Activated naive CD4-positive, alpha-beta T cell treated with Interleukin-2 at 50 U/mL for 16 hours (primary cell): ENCODE measurements at regions not wholly inside any gene's neighbourhood (a gene's known extent, or its start where the extent isn't known, plus 50 kb on each side); places are given as distances from the start of the nearest gene placed in this dataset.
"Not testable (repeated sequence)": the region's sequence is repeated elsewhere in the genome, so short reads cannot be mapped to it uniquely, and the experiment has no call there.

Experiments
- DNase-seq: peaks from one replicate; pipeline ENCODE4 v3.0.0-alpha.2; 2020

- no peak for DNase-seq
These were observed 98.1 kb upstream of the SNRPN start for GRCh38 chr15:24856397-24857390.

- DNase-seq, result no peak
These were observed 97.0 kb upstream of the SNRPN start for GRCh38 chr15:24857763-24858162.

GRCh38 chr15:24858183-24858582, 96.6 kb upstream of the SNRPN start:
- DNase-seq, result not testable (repeated sequence)

- no peak for DNase-seq
These were observed 95.8 kb upstream of the SNRPN start for GRCh38 chr15:24858737-24859601.

- no peak for DNase-seq
These were observed 93.6 kb upstream of the SNRPN start for GRCh38 chr15:24861014-24861690.

GRCh38 chr15:24862726-24863521, 91.9 kb upstream of the SNRPN start:
- DNase-seq, result no peak

- no peak for DNase-seq
These were observed 89.5 kb upstream of the SNRPN start for GRCh38 chr15:24865303-24865702.

- DNase-seq, result no peak
These were observed 77.6 kb upstream of the SNRPN start for GRCh38 chr15:24877174-24877573.

GRCh38 chr15:24878153-24878552, 76.6 kb upstream of the SNRPN start:
- no peak for DNase-seq

GRCh38 chr15:24879492-24879891, 75.3 kb upstream of the SNRPN start:
- DNase-seq, result no peak

- DNase-seq, result no peak
These were observed 74.1 kb upstream of the SNRPN start for GRCh38 chr15:24880663-24881062.

GRCh38 chr15:24886538-24886937, 68.2 kb upstream of the SNRPN start:
- no peak for DNase-seq

GRCh38 chr15:24898715-24899272, 56.0 kb upstream of the SNRPN start:
- no peak for DNase-seq

- DNase-seq, result no peak
These were observed 55.4 kb upstream of the SNRPN start for GRCh38 chr15:24899367-24899766.

GRCh38 chr15:24899795-24900194, 55.0 kb upstream of the SNRPN start:
- DNase-seq, result no peak

GRCh38 chr15:24901409-24901808, 53.4 kb upstream of the SNRPN start:
- no peak for DNase-seq
